Lower lobe of right lung (tissue), 2 donors: ENCODE measurements at regions not wholly inside any gene's neighbourhood (a gene's known extent, or its start where the extent isn't known, plus 50 kb on each side); places are given as distances from the start of the nearest gene placed in this dataset.
"Not testable (repeated sequence)": the region's sequence is repeated elsewhere in the genome, so short reads cannot be mapped to it uniquely, and the experiment has no call there.

ENCODE experiments used
- ATAC-seq, 2 donors: fragments of 200-7000 bp; cut with Tn5 transposase; one replicate each; pipeline ENCODE4 v1.9.1; 2020 to 2022; ENCODE audit warnings: mild to moderate bottlenecking in 2 of 2, moderate library complexity in 2 of 2
- DNase-seq: peaks from one replicate; pipeline ENCODE4 v3.0.0-alpha.2; 2020
- H3K27ac ChIP-seq: fragments of 200-600 bp; one replicate; pipeline ENCODE4 v1.8.0; 2022
- H3K27me3 ChIP-seq: fragments of 200-600 bp; one replicate; pipeline ENCODE4 v1.8.0; 2022; ENCODE audit warnings: low read depth
- H3K36me3 ChIP-seq: fragments of 200-600 bp; one replicate; pipeline ENCODE4 v1.8.0; 2022; ENCODE audit warnings: mild to moderate bottlenecking
- H3K4me1 ChIP-seq: fragments of 200-600 bp; one replicate; pipeline ENCODE4 v1.8.0; 2022
- H3K4me3 ChIP-seq: fragments of 200-600 bp; one replicate; pipeline ENCODE4 v1.8.0; 2022; ENCODE audit warnings: mild to moderate bottlenecking
- H3K9me3 ChIP-seq: fragments of 200-600 bp; one replicate; pipeline ENCODE4 v1.8.0; 2022
- intact Hi-C: fragments of 100-400 bp; cut with DNase I; formaldehyde crosslinking; loops from one replicate; pipeline ENCODE4 v1.11.0; 2022
- TF ChIP-seq, protein P1 (sequence below): fragments of 200-600 bp; IDR thresholded peaks from one replicate; pipeline ENCODE4 v1.8.0; 2022; ENCODE audit warnings: antibody characterized with exemption, mild to moderate bottlenecking
- donor health status: DM: no; HTN: yes; CAD: no; lungs with severe emphysema.

GRCh38 chr5:81829242-81829641, 78.3 kb upstream of the SSBP2 start:
- no peak overlapping the region for H3K4me3 ChIP-seq
- H3K4me1 ChIP-seq = no peaks in the 10 kb centered on the region
- no peak for ATAC-seq
- intact Hi-C loops = no loop called here
- DNase-seq = no peak
- TF ChIP-seq, protein P1, sequence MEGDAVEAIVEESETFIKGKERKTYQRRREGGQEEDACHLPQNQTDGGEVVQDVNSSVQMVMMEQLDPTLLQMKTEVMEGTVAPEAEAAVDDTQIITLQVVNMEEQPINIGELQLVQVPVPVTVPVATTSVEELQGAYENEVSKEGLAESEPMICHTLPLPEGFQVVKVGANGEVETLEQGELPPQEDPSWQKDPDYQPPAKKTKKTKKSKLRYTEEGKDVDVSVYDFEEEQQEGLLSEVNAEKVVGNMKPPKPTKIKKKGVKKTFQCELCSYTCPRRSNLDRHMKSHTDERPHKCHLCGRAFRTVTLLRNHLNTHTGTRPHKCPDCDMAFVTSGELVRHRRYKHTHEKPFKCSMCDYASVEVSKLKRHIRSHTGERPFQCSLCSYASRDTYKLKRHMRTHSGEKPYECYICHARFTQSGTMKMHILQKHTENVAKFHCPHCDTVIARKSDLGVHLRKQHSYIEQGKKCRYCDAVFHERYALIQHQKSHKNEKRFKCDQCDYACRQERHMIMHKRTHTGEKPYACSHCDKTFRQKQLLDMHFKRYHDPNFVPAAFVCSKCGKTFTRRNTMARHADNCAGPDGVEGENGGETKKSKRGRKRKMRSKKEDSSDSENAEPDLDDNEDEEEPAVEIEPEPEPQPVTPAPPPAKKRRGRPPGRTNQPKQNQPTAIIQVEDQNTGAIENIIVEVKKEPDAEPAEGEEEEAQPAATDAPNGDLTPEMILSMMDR = no peak
- no peaks in the 10 kb centered on the region for H3K9me3 ChIP-seq
- no peak overlapping the region for H3K27ac ChIP-seq
- no peaks in the 10 kb centered on the region for H3K36me3 ChIP-seq
- H3K27me3 ChIP-seq = no peaks in the 10 kb centered on the region

- ATAC-seq (no peak), DNase-seq (no peak)
- H3K27me3 ChIP-seq = no peaks in the 10 kb centered on the region
- H3K27ac ChIP-seq = no peak overlapping the region
- no peak overlapping the region for H3K4me3 ChIP-seq
- no peaks in the 10 kb centered on the region for H3K36me3 ChIP-seq
- TF ChIP-seq, protein P1 = no peak
- no peaks in the 10 kb centered on the region for H3K9me3 ChIP-seq
- intact Hi-C loops = no loop called here
- no peaks in the 10 kb centered on the region for H3K4me1 ChIP-seq
Measured at GRCh38 chr5:81827500-81827899, 76.6 kb upstream of the SSBP2 start.

DNA sequence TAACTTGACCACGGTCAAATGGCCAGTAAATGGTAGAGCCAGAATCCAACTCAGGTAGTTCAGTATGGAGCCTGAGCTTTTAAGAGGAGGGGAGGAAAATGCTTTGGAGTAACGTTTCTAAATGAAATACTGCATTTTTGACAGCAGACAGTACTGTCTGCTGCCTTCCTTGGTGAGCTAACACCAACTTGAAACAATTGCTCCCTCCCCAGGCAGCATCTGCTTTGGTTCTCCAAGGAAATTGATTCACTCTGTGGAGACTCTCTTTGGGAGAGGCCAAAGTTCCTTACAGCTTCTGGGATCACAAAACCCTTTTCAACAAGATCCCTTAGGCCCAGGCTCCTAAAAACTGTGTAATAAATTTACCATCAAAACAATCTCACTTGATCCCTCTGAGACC, 75.2 kb upstream of the SSBP2 start:
- no peak overlapping the region for H3K4me3 ChIP-seq
- no peak for DNase-seq
- H3K27ac ChIP-seq = no peak overlapping the region
- no peaks in the 10 kb centered on the region for H3K4me1 ChIP-seq
- H3K36me3 ChIP-seq = no peaks in the 10 kb centered on the region
- H3K9me3 ChIP-seq = no peaks in the 10 kb centered on the region
- ATAC-seq = no peak
- intact Hi-C loops = no loop called here
- TF ChIP-seq, protein P1 = no peak
- no peaks in the 10 kb centered on the region for H3K27me3 ChIP-seq

DNA sequence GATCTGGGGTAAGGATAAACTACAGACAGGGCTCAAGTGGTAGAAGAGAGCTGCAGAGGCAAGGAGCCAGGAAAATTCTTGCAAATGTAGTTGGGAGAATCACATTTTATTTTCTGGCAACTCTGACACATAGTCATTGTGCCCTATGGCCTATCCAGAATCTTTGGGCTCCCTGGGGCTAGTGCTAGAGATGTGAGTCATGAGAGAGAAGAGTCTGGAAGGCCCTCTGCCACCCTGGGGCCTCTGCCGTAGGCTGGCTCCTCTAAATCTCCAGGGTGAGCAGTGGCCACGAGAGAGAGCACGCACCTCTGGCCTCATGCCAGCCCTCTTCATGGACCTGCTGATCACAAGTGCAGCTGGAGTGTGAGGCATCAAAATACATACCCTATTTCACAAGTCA, 74.3 kb upstream of the SSBP2 start:
- H3K27me3 ChIP-seq = no peaks in the 10 kb centered on the region
- intact Hi-C loops = no loop called here
- TF ChIP-seq, protein P1 = no peak
- H3K4me1 ChIP-seq = no peaks in the 10 kb centered on the region
- no peak overlapping the region for H3K27ac ChIP-seq
- H3K9me3 ChIP-seq = no peaks in the 10 kb centered on the region
- ATAC-seq (peak; percentile 44 to 75), DNase-seq (peak; percentile 63)
- no peaks in the 10 kb centered on the region for H3K36me3 ChIP-seq
- no peak overlapping the region for H3K4me3 ChIP-seq

DNA sequence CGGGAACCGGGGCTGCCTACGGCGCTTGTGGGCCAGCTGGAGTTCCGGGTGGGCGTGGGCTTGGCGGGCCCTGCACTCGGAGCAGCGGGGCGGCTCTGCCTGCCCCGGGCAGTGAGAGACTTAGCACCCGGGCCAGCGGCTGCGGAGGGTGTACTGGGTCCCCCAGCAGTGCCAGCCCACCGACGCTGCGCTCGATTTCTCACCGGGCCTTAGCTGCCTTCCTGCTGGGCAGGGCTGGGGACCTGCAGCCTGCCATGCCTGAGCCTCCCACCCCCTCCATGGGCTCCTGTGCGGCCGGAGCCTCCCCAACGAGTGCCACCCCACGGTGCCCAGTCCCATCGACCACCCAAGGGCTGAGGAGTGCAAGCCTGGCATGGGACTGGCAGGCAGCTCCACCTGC, 72.8 kb upstream of the SSBP2 start:
- DNase-seq, H3K4me3 ChIP-seq, ATAC-seq, H3K9me3 ChIP-seq, H3K36me3 ChIP-seq, intact Hi-C loops, H3K27ac ChIP-seq, H3K4me1 ChIP-seq, H3K27me3 ChIP-seq: not testable (repeated sequence)

DNA sequence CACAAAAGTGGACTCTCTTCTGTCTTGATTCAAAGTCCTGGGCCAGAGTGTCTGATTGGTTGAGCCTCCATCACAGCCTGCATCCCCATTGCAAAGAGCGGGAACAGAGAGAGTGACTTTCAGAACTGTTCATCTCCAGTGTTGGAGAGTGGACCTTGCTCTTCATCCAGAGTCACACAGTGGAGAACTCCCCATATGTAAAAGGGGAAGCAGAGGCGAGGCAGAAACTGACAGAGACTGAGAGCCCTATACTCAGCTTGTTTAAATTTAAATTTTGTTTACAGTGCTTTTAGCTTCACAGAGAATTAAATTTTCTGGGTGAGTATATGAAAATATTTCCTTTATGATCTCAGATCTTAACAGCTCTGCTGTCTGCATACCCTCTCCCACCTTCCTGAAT, 70.0 kb upstream of the SSBP2 start:
- Histone ChIP-seq H3K27me3 (no peaks in the 10 kb centered on the region), H3K9me3 (no peaks in the 10 kb centered on the region), H3K27ac (no peak overlapping the region), H3K4me1 (no peaks in the 10 kb centered on the region), H3K36me3 (no peaks in the 10 kb centered on the region), H3K4me3 (no peak overlapping the region)
- TF ChIP-seq, protein P1 = no peak
- no peak for DNase-seq
- peak in 1 of 2 donors; percentile 16 for ATAC-seq
- intact Hi-C loops = no loop called here
